DMS79 treated with DMSO at 0.1 percent for 48 hours (cell line): ENCODE measurements at regions not wholly inside any gene's neighbourhood (a gene's known extent, or its start where the extent isn't known, plus 50 kb on each side); places are given as distances from the start of the nearest gene placed in this dataset.
A peak's percentile ranks its signal among the peaks of the same experiment; 100 is the strongest.
"Not testable (repeated sequence)": the region's sequence is repeated elsewhere in the genome, so short reads cannot be mapped to it uniquely, and the experiment has no call there.

Experiments
- DNase-seq: peaks from one replicate; lab custom pipeline; 2025; lab: John Stamatoyannopoulos, UW

DNA sequence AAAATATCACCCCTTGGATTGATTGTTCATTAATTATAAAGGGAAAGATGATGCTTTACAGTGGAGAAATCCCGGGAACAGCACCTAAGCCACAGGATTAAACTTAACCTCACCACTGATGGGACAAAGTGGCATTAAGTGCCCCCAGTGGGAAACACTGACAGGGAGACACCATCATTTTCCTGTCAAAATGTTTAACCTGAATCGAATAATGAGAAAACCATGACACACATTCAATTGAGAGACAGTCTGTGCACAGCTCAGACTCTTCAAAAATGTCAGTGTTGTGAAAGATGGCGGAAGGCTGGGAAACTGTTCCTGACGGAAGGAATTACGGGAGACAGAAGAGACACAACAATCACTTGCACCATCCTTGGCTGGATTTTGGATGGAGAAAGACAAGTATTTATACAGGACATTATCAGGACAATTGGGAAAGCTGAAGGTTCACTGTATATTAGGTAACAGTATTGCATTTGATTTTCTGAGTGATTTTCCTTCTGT lies 111.8 kb upstream of the ASB18 start:
- no peak for DNase-seq

GRCh38 chr2:236376566-236377244 lies 112.5 kb upstream of the ASB18 start:
- DNase-seq: no peak

DNA sequence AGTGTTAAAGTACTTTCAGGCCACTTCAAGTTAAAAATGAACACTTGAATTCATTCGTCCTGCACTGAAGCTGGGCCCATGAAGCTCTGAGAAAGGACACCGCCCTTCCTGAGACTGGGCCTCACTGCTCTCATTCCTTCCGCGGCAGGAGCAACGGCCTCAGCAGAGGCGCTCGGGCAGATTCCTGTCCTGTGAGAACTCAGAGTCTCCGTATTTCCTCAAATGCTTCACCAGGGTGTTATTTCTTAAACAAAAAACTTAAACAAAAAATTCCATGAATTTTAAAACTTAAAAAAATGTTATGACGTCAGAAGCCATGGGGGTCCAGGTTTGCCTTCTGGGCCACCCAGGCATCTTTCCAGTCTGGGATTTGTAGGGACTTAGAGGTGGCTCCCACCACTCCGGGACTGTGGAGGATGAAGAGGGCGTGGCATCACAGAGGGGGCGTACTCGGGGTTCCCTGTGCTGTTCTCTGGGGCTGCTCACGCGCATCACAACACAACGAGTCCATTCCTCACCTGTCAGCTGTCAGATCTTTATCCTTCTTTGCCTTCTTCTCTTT lies 115.9 kb upstream of the ASB18 start:
- no peak for DNase-seq

DNA sequence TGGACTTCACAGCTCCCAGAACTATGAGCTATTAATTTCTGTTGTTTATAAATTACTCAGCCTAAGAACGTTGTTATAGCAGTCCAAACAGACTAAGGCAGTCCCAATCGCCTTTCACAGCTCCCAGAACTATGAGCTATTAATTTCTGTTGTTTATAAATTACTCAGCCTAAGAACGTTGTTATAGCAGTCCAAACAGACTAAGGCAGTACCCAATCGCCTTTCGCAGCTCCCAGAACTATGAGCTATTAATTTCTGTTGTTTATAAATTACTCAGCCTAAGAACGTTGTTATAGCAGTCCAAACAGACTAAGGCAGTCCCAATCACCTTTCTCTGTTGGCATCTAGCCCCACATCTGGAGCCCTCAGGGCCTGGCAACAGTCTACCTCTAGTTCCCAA lies 117.0 kb upstream of the ASB18 start:
- peak; percentile 88 for DNase-seq

DNA sequence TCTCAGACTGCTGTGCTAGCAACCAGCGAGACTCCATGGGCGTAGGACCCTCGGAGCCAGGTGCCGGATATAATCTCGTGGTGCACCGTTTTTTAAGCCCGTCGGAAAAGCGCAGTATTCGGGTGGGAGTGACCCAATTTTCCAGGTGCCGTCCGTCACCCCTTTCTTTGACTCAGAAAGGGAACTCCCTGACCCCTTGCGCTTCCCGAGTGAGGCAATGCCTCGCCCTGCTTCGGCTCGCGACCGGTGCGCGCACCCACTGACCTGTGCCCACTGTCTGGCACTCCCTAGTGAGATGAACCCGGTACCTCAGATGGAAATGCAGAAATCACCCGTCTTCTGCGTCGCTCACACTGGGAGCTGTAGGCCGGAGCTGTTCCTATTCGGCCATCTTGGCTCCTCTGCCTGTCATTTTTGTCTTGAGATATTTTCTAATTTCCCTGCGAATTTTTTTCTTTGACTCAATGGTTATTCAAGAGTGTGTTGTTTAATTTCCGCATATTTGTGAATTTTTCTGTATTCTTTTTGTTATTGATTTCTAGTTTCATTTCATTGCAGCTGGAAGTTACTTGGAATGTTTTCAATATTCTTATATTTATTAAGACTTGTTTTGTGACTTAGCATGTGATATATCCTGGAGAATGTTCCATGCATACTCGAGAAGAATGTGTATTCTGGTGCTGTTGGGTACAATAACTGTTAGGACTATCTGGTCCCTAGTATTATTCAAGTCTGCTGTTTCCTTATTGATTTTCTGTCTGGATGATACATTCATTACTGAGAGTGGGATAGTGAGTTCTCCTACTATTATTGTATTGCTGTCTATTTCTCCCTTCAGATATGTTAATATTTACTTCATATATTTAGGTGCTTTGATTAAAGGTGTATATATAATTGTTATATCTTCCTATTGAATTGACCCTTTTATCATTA lies 125.3 kb upstream of the ASB18 start:
- DNase-seq: not testable (repeated sequence)

GRCh38 chr2:236393101-236393500 lies 128.9 kb upstream of the ASB18 start:
- no peak for DNase-seq

- DNase-seq: no peak
These were observed 129.4 kb upstream of the ASB18 start for GRCh38 chr2:236393581-236393980.

DNA sequence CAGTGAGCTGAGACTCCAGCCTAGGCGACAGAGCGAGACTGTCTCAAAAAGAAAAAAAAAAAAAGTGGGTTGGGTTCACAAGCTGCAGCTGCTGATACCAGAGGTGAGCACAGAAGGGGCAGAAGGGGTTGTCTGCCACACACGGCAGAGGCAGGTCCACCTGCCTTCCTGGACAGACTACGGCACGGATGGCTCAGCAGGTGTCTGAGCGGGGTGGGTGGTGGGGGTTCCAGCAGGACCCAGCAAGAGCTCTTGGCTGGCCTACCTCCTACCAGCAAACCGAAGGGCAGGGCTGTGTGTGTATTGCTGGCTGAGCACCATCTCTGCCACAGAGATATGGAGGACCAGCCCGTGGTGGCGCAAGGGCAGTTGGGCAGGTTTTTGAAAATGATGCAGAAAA lies 130.4 kb upstream of the ASB18 start:
- no peak for DNase-seq

DNA sequence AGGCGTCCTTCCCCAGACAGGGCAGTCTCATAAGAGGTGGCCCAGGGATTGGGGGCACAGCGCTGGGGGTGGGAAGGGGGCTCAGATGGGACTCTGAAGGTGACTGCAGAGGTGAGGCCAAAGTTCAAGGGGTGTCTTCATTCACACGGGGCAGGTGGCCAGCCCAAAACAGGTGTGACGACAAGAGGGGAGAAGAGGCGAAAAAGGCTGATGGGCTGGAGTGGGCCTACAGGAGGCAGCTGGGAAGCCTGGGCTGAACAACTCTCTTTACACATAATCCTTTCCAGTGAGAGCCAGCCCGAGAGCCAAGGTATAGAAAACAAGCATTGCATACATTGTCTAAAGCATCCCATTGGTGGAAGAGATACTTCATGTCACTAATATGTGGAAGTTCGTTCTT lies 130.9 kb upstream of the ASB18 start:
- no peak for DNase-seq

DNA sequence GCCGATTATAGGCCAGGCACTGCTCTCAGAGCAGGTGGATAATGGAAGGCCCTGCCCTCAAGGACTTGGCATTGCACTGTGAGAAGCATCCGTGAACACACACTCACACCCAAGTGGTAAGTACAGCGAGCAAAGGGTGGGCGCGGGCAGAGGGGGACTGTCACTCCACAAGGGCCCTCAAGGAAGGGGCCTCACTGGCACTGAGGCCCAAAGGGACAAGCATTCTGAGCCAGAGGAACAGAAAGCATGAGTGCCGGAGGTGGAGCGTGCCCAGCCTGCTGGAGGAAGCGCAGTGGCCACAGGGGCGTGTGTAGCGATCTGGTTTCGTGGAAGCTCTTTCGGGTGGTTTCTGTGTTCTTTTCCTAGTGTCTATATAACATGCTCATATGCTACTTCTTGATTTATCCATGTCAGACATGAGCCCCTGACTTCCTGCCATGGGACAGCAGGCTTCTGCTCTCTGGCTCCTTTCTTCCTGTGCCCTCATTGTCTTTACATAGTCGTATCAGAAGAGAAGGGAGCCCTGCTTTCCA lies 132.7 kb upstream of the ASB18 start:
- DNase-seq: no peak

DNA sequence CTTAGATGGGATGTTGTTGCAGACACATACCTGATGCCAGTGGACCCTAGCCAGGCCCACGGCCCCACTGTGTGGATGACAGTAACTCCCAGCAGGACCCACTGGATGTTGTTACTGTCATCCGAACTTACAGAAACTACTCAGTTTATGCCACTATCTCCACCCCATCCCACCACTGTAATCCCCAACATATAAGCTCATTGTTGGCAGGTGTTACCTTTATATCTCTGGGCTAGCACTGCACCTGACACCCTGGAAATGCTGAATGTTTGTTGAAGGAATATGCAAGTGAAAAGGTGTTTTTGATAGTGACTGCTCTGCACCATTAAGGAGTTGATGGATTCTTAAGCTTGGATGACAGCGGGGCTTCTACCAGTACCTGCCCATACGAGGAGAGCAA lies 133.5 kb upstream of the ASB18 start:
- no peak for DNase-seq

- DNase-seq: no peak
These were observed 135.2 kb upstream of the ASB18 start for GRCh38 chr2:236399409-236399808.

GRCh38 chr2:236400046-236400574 lies 135.9 kb upstream of the ASB18 start:
- no peak for DNase-seq

DNA sequence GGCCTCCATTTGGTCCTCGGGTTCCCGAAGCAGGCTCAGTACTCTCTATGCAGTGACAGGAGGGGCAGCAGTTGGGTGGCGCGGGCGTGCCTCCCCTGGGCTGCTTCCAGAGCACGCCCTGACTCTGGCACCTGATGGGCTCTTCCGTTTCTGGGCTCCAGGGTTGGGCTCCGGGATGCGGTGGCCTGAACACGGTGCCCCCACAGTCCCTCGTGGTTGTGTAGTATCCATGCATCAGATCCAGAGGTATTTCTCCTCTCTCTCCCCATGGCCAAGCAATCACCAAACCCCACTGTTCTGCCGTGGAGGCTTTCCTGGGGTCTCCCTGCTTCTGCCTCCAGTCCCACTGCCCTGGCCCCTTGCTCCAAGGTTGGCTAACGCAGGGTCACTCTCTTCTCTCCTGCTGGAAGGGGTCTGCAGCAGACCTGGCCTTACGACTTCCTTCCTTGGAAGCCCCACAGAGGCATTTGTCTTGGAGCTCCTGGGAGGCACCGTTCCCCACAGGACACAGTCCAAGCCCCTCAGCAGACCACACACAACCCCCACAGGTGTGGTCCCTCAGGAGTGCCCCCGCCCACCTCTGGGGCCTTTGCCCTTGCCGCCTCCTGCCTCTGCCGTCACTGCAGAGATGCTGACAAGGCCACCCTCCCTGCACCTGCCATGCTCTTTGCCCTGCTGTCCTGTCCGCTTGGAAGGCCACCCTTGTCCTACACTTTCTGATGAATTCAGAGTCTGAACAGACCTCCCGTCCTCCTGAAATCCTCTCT lies 136.6 kb upstream of the ASB18 start:
- no peak for DNase-seq

DNA sequence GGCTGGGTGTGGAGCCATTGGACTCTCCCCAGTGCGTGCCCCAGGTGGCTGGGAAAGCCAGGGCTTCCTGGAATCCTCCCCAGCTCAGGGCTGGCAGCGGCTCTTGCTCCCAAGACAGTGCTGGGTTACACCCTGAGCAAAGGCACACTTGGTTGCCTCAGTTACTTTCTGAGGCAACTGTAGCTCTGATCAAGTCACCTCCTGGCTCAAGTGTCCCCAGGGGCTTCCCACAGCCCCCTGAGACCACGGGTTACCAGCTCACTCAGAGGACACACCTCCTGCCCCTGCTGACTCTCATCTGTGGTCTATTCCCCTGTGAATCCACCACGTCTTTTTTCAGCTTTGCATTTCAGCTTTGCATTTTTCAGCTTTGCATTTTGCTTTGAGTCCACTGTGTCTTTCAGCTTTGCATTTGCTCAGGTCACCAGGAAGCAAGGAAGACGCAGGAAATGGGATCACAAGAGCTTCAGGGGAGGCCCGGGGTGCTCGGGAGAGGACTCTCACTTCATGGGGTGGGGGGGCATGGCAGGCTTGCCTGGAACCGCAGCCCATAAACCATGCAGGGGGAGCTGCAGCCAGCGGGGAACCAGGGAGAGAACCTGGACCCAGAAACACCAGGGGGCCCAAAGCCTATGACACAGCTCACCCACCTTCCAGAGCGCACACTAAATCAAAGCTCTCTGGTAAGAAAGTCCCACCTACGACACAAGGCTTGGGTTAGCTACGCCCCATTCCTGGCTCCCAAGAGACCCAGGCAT lies 138.0 kb upstream of the ASB18 start:
- DNase-seq: no peak

DNA sequence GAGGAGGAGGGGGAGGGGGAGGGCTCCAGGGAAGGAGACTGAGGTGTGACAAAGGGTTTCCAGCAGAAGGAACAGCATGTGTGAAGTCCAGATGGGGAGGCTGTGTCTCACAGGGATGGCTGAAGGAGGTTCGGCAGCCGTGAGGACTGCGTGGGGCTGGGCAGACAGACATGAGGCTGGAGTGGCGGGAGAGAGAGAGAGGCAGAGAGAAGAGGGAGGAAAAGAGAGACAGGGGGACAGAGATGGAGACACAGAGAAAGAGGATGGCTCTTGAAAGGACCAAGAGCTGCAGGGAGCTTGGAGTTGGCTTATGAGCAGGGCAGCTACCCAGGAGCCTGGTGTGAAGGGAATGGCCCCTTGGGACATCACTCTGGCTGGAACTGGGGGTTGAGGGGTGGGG lies 138.9 kb upstream of the ASB18 start:
- DNase-seq: no peak

GRCh38 chr2:236403811-236404210 lies 139.6 kb upstream of the ASB18 start:
- no peak for DNase-seq

GRCh38 chr2:236404346-236404745 lies 140.1 kb upstream of the ASB18 start:
- DNase-seq: no peak

DNA sequence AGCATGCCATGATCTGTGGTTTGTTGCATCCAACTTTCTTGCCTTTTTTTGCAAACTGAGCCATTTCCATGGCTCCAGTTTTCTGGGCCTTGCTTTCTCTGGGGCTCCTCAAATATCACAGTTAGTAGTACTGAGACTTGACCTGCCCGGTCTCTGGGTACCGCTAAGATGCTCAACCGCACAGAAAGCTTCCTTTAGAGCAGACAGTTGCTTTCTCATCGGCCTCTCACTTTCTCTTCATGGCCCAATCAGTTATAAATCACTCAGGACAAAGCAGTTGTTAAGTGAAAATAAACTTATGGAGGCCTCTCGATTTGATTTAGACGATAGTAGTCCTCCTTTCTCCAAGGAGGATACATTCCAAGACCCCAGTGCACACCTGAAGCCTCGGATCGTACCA lies 141.2 kb upstream of the ASB18 start:
- no peak for DNase-seq

- DNase-seq: no peak
These were observed 143.9 kb upstream of the ASB18 start for GRCh38 chr2:236408090-236408489.

- DNase-seq: no peak
These were observed 144.6 kb upstream of the ASB18 start for GRCh38 chr2:236408786-236409185.
